Activated T-cell treated with anti-CD3 and anti-CD28 coated beads for 4 hours (primary cell): ENCODE measurements at regions not wholly inside any gene's neighbourhood (a gene's known extent, or its start where the extent isn't known, plus 50 kb on each side); places are given as distances from the start of the nearest gene placed in this dataset.
"Not testable (repeated sequence)": the region's sequence is repeated elsewhere in the genome, so short reads cannot be mapped to it uniquely, and the experiment has no call there.

ENCODE experiments used
- DNase-seq: peaks from one replicate; pipeline ENCODE4 v3.0.0-alpha.2; 2020

- no peak for DNase-seq
These were observed 50.3 kb downstream of the GASK1B start for GRCh38 chr4:158122501-158122900.

- no peak for DNase-seq
These were observed 51.7 kb downstream of the GASK1B start for GRCh38 chr4:158121161-158121579.

- DNase-seq = not testable (repeated sequence)
These were observed 52.1 kb downstream of the GASK1B start for GRCh38 chr4:158120645-158121151.

- DNase-seq = no peak
These were observed 60.2 kb downstream of the GASK1B start for GRCh38 chr4:158112611-158113010.

GRCh38 chr4:158111241-158111640, 61.6 kb downstream of the GASK1B start:
- DNase-seq = no peak

- no peak for DNase-seq
These were observed 69.9 kb downstream of the GASK1B start for GRCh38 chr4:158102904-158103303.

GRCh38 chr4:158099686-158100085, 73.1 kb downstream of the GASK1B start:
- no peak for DNase-seq

- no peak for DNase-seq
These were observed 74.0 kb downstream of the GASK1B start for GRCh38 chr4:158098802-158099201.

GRCh38 chr4:158094413-158095134, 78.3 kb downstream of the GASK1B start:
- DNase-seq = no peak

GRCh38 chr4:158090323-158090722, 82.5 kb downstream of the GASK1B start:
- DNase-seq = no peak

GRCh38 chr4:158089897-158090296, 82.9 kb downstream of the GASK1B start:
- DNase-seq = not testable (repeated sequence)

GRCh38 chr4:158080354-158080753, 92.5 kb downstream of the GASK1B start:
- DNase-seq = no peak

- DNase-seq = no peak
These were observed 93.2 kb downstream of the GASK1B start for GRCh38 chr4:158079661-158080060.

GRCh38 chr4:158077835-158078234, 95.0 kb downstream of the GASK1B start:
- DNase-seq = no peak

GRCh38 chr4:158074851-158075250, 98.0 kb downstream of the GASK1B start:
- DNase-seq = no peak

GRCh38 chr4:158071931-158072330, 100.9 kb downstream of the GASK1B start:
- DNase-seq = no peak

- no peak for DNase-seq
These were observed 104.8 kb downstream of the GASK1B start for GRCh38 chr4:158068068-158068467.

GRCh38 chr4:158067646-158068045, 105.2 kb downstream of the GASK1B start:
- DNase-seq = no peak

GRCh38 chr4:158065603-158066002, 107.2 kb downstream of the GASK1B start:
- no peak for DNase-seq

GRCh38 chr4:158065176-158065575, 107.6 kb downstream of the GASK1B start:
- DNase-seq = no peak

GRCh38 chr4:158056689-158057245, 116.1 kb downstream of the GASK1B start:
- DNase-seq = no peak

- no peak for DNase-seq
These were observed 117.2 kb downstream of the GASK1B start for GRCh38 chr4:158055668-158056067.

- no peak for DNase-seq
These were observed 119.0 kb downstream of the GASK1B start for GRCh38 chr4:158053801-158054200.

GRCh38 chr4:158053086-158053485, 119.7 kb downstream of the GASK1B start:
- DNase-seq = no peak
